Osteoblast (primary cell): ENCODE measurements at regions not wholly inside any gene's neighbourhood (a gene's known extent, or its start where the extent isn't known, plus 50 kb on each side); places are given as distances from the start of the nearest gene placed in this dataset.

Experiments used
- DNase-seq: peaks from one replicate; pipeline ENCODE4 v3.0.0; 2011; ENCODE audit warnings: low spot score, mixed read lengths; ENCODE audit not compliant: insufficient read length; ENCODE audit errors: missing footprints
- H2AFZ ChIP-seq: 2 replicates; pipeline ENCODE4 v1.6.0; 2011; ENCODE audit warnings: mild to moderate bottlenecking, low read length
- H3K27ac ChIP-seq: 2 replicates; pipeline ENCODE4 v1.5.1; 2011; ENCODE audit warnings: mild to moderate bottlenecking, low read depth, low read length, moderate library complexity
- H3K27me3 ChIP-seq: 2 replicates; pipeline ENCODE4 v1.6.0; 2012; ENCODE audit warnings: mild to moderate bottlenecking, control low read depth, inconsistent platforms, low read length, moderate library complexity; ENCODE audit not compliant: insufficient read depth
- H3K36me3 ChIP-seq: 2 replicates; pipeline ENCODE4 v1.5.1; 2011; ENCODE audit warnings: mild to moderate bottlenecking, low read length, control low read depth, moderate library complexity; ENCODE audit not compliant: insufficient read depth
- H3K4me1 ChIP-seq: 2 replicates; pipeline ENCODE4 v1.5.1; 2011; ENCODE audit warnings: mild to moderate bottlenecking, low read length, control low read depth, moderate library complexity; ENCODE audit not compliant: insufficient read depth
- H3K4me2 ChIP-seq: 2 replicates; pipeline ENCODE4 v1.6.0; 2011; ENCODE audit warnings: mild to moderate bottlenecking, low read length; ENCODE audit not compliant: insufficient read depth
- H3K4me3 ChIP-seq: fragments of 200-600 bp; sonication (generic); 3 replicates; pipeline ENCODE4 v1.5.1; 2012; ENCODE audit warnings: mild to moderate bottlenecking, low read length, inconsistent platforms; ENCODE audit not compliant: insufficient read depth
- H3K79me2 ChIP-seq: 2 replicates; pipeline ENCODE4 v1.6.0; 2012; ENCODE audit warnings: mild to moderate bottlenecking, low read length, control low read depth, inconsistent platforms; ENCODE audit not compliant: insufficient read depth
- H3K9me3 ChIP-seq: 2 replicates; pipeline ENCODE4 v1.5.1; 2011; ENCODE audit warnings: low read depth, low read length, control low read depth
- H4K20me1 ChIP-seq: 2 replicates; pipeline ENCODE4 v1.6.0; 2012; ENCODE audit warnings: mild to moderate bottlenecking, low read length, control low read depth; ENCODE audit not compliant: insufficient read depth
- CTCF ChIP-seq: IDR thresholded peaks from 2 replicates; pipeline ENCODE4 v1.5.1; 2011; ENCODE audit warnings: mild to moderate bottlenecking, low read depth, low read length, moderate library complexity; ENCODE audit errors: extremely low read depth

- H3K27me3 ChIP-seq = peaks cover 3% of the 10 kb centered on the region
- no peaks in the 10 kb centered on the region for H4K20me1 ChIP-seq
- no peak overlapping the region for H2AFZ ChIP-seq
- H3K27ac ChIP-seq = no peak overlapping the region
- H3K4me2 ChIP-seq = no peak overlapping the region
- no peaks in the 10 kb centered on the region for H3K36me3 ChIP-seq
- H3K4me3 ChIP-seq = no peak overlapping the region
- no peaks in the 10 kb centered on the region for H3K79me2 ChIP-seq
- no peak for DNase-seq
- H3K9me3 ChIP-seq = no peaks in the 10 kb centered on the region
- no peaks in the 10 kb centered on the region for H3K4me1 ChIP-seq
- TF ChIP-seq CTCF = no peak
Measured at GRCh38 chr5:90274216-90274615, 135.3 kb downstream of the CETN3 start.

- H3K27me3 ChIP-seq = peaks cover 3% of the 10 kb centered on the region
- DNase-seq = no peak
- no peak overlapping the region for H2AFZ ChIP-seq
- no peaks in the 10 kb centered on the region for H3K36me3 ChIP-seq
- H3K4me3 ChIP-seq = no peak overlapping the region
- no peak overlapping the region for H3K27ac ChIP-seq
- H3K79me2 ChIP-seq = no peaks in the 10 kb centered on the region
- no peak overlapping the region for H3K4me2 ChIP-seq
- TF ChIP-seq CTCF = no peak
- no peaks in the 10 kb centered on the region for H3K4me1 ChIP-seq
- no peaks in the 10 kb centered on the region for H4K20me1 ChIP-seq
- H3K9me3 ChIP-seq = no peaks in the 10 kb centered on the region
Measured at GRCh38 chr5:90267646-90268045, 141.9 kb downstream of the CETN3 start.

GRCh38 chr5:90265545-90265857, 144.1 kb downstream of the CETN3 start:
- Histone ChIP-seq H3K4me1 (no peaks in the 10 kb centered on the region), H3K4me3 (no peak overlapping the region), H3K79me2 (no peaks in the 10 kb centered on the region), H4K20me1 (no peaks in the 10 kb centered on the region), H3K27me3 (peaks cover 3% of the 10 kb centered on the region), H3K27ac (no peak overlapping the region), H2AFZ (no peak overlapping the region), H3K4me2 (no peak overlapping the region), H3K36me3 (no peaks in the 10 kb centered on the region), H3K9me3 (no peaks in the 10 kb centered on the region)
- no peak for DNase-seq
- TF ChIP-seq CTCF = no peak

GRCh38 chr5:90264689-90265544, 144.6 kb downstream of the CETN3 start:
- Histone ChIP-seq H3K4me1 (no peaks in the 10 kb centered on the region), H3K4me2 (peak overlapping the region; percentile 63), H3K9me3 (no peaks in the 10 kb centered on the region), H3K4me3 (no peak overlapping the region), H3K79me2 (no peaks in the 10 kb centered on the region), H3K27ac (no peak overlapping the region), H3K27me3 (peaks cover 3% of the 10 kb centered on the region), H2AFZ (peak overlapping the region; percentile 19), H4K20me1 (no peaks in the 10 kb centered on the region), H3K36me3 (no peaks in the 10 kb centered on the region)
- peak; percentile 86 for DNase-seq
- TF ChIP-seq CTCF = peak; percentile 98
